ENCODE measurements at regions not wholly inside any gene's neighbourhood (a gene's known extent, or its start where the extent isn't known, plus 50 kb on each side); places are given as distances from the start of the nearest gene placed in this dataset.

DNA sequence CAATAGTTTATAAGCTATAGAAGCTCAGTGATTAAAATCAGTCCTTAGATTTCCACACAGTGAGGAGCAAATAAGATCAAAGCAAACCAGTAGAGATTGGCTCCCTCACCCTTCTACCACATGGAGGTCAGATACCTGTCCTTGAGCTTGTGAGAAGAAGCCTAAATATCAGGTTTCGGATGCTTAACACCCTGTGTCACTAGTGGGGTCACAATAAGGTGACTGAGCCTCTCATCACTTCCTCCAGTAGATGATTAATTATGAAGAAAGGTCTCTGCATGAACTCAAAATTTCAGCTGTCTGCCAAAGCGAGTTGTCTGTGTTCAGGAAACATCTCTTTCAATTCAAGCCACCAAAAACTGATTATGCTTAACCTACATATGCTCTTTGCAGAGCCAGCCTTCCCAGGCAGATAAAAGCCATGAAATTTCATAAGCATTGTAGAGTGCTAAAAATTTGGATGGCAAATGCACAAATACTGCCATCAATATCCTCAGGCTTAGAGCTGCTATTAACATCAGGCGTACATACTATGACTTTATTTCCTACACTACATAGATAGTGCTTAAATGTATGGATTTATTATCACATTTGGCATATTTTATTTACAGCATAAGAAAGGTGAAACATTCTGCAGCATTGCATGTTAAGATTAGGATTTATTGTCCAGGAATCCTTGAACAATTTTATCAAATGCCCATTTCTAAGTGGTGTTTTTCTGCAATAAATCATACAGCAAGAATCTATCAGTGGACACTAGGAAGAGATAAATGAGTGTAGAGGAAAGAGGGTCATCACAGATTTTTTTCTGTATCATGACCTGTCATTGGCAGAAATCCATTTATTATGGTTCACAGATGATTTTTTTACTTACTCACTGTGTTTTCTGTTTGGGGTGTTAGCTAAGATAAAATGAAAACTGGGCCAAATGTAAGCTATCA lies 285.1 kb upstream of the SP8 start:
- H3K36me3 Mint-ChIP-seq: no peaks in the 10 kb centered on the region
- H3K4me3 Mint-ChIP-seq: no peak overlapping the region
- DNase-seq (ENCODE audit: low spot score) (no peak), ATAC-seq (no peak)
- TF ChIP-seq IRF2 (CRISPR knock-in tag; IDR thresholded peaks at IDR 0.05; ENCODE audit: borderline replicate concordance, low read depth): no peak
- TF ChIP-seq, protein P1, sequence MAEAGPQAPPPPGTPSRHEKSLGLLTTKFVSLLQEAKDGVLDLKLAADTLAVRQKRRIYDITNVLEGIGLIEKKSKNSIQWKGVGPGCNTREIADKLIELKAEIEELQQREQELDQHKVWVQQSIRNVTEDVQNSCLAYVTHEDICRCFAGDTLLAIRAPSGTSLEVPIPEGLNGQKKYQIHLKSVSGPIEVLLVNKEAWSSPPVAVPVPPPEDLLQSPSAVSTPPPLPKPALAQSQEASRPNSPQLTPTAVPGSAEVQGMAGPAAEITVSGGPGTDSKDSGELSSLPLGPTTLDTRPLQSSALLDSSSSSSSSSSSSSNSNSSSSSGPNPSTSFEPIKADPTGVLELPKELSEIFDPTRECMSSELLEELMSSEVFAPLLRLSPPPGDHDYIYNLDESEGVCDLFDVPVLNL (CRISPR knock-in tag; IDR thresholded peaks at IDR 0.05; ENCODE audit: borderline replicate concordance, low read depth): no peak
- no peak for TF ChIP-seq SMAD4 (CRISPR knock-in tag; IDR thresholded peaks at IDR 0.05)
- TF ChIP-seq SP1 (CRISPR knock-in tag; conservative IDR thresholded peaks at IDR 0.05): no peak
- TF ChIP-seq JAZF1 (CRISPR knock-in tag; IDR thresholded peaks at IDR 0.05): no peak
- no peak for TF ChIP-seq NR3C1 (CRISPR knock-in tag; conservative IDR thresholded peaks at IDR 0.05; ENCODE audit: low read depth)
- no peak for TF ChIP-seq ZNF396 (CRISPR knock-in tag; IDR thresholded peaks at IDR 0.05; ENCODE audit: borderline replicate concordance)
- no peak for TF ChIP-seq E2F1 (CRISPR knock-in tag; IDR thresholded peaks at IDR 0.05)
- TF ChIP-seq RELA (CRISPR knock-in tag; IDR thresholded peaks at IDR 0.05; ENCODE audit: borderline replicate concordance): no peak
- TF ChIP-seq, protein P2, sequence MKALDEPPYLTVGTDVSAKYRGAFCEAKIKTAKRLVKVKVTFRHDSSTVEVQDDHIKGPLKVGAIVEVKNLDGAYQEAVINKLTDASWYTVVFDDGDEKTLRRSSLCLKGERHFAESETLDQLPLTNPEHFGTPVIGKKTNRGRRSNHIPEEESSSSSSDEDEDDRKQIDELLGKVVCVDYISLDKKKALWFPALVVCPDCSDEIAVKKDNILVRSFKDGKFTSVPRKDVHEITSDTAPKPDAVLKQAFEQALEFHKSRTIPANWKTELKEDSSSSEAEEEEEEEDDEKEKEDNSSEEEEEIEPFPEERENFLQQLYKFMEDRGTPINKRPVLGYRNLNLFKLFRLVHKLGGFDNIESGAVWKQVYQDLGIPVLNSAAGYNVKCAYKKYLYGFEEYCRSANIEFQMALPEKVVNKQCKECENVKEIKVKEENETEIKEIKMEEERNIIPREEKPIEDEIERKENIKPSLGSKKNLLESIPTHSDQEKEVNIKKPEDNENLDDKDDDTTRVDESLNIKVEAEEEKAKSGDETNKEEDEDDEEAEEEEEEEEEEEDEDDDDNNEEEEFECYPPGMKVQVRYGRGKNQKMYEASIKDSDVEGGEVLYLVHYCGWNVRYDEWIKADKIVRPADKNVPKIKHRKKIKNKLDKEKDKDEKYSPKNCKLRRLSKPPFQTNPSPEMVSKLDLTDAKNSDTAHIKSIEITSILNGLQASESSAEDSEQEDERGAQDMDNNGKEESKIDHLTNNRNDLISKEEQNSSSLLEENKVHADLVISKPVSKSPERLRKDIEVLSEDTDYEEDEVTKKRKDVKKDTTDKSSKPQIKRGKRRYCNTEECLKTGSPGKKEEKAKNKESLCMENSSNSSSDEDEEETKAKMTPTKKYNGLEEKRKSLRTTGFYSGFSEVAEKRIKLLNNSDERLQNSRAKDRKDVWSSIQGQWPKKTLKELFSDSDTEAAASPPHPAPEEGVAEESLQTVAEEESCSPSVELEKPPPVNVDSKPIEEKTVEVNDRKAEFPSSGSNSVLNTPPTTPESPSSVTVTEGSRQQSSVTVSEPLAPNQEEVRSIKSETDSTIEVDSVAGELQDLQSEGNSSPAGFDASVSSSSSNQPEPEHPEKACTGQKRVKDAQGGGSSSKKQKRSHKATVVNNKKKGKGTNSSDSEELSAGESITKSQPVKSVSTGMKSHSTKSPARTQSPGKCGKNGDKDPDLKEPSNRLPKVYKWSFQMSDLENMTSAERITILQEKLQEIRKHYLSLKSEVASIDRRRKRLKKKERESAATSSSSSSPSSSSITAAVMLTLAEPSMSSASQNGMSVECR (CRISPR knock-in tag; IDR thresholded peaks at IDR 0.05; ENCODE audit: borderline replicate concordance): no peak
- no peak overlapping the region for H3K27ac Mint-ChIP-seq
- peaks cover 24% of the 10 kb centered on the region for H3K4me1 Mint-ChIP-seq
- H3K9me3 Mint-ChIP-seq: no peaks in the 10 kb centered on the region
- ChIA-PET CTCF (interaction anchor here (2.2 kb wide), 1 partner anchor 182 kb away, joined by 5 read pairs; no protein-coding TSS in a partner anchor), POLR2A (no interaction called here)
- H3K27me3 Mint-ChIP-seq (ENCODE audit: low read depth): no peaks in the 10 kb centered on the region

DNA sequence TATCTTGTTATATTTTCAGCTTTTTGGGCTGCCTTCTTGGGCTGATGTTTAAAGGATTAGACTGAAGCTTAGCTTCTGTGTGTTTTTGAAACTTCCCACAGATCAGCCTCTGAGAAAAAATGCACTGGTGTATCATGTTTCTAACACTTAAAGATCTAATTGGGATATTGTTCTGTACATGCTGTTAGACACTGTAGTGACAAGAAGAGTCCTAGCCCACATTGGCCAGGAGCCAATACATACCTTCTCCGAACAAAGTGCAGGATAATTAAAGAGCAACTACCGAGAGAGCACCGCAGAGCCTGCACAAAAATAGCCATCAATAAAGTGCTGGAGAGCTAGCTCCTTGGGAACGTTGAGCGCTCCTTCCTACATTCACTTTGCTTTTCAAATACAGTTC lies 289.4 kb upstream of the SP8 start:
- DNase-seq (ENCODE audit: low spot score): no peak
- POLR2A ChIA-PET: no interaction called here
- TF ChIP-seq NR3C1 (CRISPR knock-in tag; conservative IDR thresholded peaks at IDR 0.05; ENCODE audit: low read depth) (no peak), GTF2I (CRISPR knock-in tag; conservative IDR thresholded peaks at IDR 0.05) (no peak), E2F1 (CRISPR knock-in tag; IDR thresholded peaks at IDR 0.05) (no peak), ZBTB21 (CRISPR knock-in tag; IDR thresholded peaks at IDR 0.05; ENCODE audit: borderline replicate concordance) (no peak), OVOL2 (CRISPR knock-in tag; IDR thresholded peaks at IDR 0.05; ENCODE audit: borderline replicate concordance) (no peak), FOXK1 (CRISPR knock-in tag; IDR thresholded peaks at IDR 0.05) (no peak)
- TF ChIP-seq, protein P3, sequence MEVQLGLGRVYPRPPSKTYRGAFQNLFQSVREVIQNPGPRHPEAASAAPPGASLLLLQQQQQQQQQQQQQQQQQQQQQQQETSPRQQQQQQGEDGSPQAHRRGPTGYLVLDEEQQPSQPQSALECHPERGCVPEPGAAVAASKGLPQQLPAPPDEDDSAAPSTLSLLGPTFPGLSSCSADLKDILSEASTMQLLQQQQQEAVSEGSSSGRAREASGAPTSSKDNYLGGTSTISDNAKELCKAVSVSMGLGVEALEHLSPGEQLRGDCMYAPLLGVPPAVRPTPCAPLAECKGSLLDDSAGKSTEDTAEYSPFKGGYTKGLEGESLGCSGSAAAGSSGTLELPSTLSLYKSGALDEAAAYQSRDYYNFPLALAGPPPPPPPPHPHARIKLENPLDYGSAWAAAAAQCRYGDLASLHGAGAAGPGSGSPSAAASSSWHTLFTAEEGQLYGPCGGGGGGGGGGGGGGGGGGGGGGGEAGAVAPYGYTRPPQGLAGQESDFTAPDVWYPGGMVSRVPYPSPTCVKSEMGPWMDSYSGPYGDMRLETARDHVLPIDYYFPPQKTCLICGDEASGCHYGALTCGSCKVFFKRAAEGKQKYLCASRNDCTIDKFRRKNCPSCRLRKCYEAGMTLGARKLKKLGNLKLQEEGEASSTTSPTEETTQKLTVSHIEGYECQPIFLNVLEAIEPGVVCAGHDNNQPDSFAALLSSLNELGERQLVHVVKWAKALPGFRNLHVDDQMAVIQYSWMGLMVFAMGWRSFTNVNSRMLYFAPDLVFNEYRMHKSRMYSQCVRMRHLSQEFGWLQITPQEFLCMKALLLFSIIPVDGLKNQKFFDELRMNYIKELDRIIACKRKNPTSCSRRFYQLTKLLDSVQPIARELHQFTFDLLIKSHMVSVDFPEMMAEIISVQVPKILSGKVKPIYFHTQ (CRISPR knock-in tag; IDR thresholded peaks at IDR 0.05): no peak
- TF ChIP-seq, protein P4, sequence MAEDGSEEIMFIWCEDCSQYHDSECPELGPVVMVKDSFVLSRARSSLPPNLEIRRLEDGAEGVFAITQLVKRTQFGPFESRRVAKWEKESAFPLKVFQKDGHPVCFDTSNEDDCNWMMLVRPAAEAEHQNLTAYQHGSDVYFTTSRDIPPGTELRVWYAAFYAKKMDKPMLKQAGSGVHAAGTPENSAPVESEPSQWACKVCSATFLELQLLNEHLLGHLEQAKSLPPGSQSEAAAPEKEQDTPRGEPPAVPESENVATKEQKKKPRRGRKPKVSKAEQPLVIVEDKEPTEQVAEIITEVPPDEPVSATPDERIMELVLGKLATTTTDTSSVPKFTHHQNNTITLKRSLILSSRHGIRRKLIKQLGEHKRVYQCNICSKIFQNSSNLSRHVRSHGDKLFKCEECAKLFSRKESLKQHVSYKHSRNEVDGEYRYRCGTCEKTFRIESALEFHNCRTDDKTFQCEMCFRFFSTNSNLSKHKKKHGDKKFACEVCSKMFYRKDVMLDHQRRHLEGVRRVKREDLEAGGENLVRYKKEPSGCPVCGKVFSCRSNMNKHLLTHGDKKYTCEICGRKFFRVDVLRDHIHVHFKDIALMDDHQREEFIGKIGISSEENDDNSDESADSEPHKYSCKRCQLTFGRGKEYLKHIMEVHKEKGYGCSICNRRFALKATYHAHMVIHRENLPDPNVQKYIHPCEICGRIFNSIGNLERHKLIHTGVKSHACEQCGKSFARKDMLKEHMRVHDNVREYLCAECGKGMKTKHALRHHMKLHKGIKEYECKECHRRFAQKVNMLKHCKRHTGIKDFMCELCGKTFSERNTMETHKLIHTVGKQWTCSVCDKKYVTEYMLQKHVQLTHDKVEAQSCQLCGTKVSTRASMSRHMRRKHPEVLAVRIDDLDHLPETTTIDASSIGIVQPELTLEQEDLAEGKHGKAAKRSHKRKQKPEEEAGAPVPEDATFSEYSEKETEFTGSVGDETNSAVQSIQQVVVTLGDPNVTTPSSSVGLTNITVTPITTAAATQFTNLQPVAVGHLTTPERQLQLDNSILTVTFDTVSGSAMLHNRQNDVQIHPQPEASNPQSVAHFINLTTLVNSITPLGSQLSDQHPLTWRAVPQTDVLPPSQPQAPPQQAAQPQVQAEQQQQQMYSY (CRISPR knock-in tag; IDR thresholded peaks at IDR 0.05): no peak

More for the DNA sequence above, 289.4 kb upstream of the SP8 start:
- H3K27ac Mint-ChIP-seq: peak overlapping the region; percentile 65
- ATAC-seq: peak; percentile 60
- H3K9me3 Mint-ChIP-seq: no peaks in the 10 kb centered on the region
- no peaks in the 10 kb centered on the region for H3K36me3 Mint-ChIP-seq
- peaks cover 27% of the 10 kb centered on the region for H3K4me1 Mint-ChIP-seq
- no peaks in the 10 kb centered on the region for H3K27me3 Mint-ChIP-seq (ENCODE audit: low read depth)
- CTCF ChIA-PET: interaction anchor here (1.4 to 1.9 kb wide), 2 partner anchors 178 to 299 kb away, joined by 4 to 11 read pairs; no protein-coding TSS in a partner anchor
- H3K4me3 Mint-ChIP-seq: no peak overlapping the region; the same call in 1 of the 2 replicates
